ENCODE measurements at regions not wholly inside any gene's neighbourhood (a gene's known extent, or its start where the extent isn't known, plus 50 kb on each side); places are given as distances from the start of the nearest gene placed in this dataset.

GRCh38 chr2:120466704-120467054, 120.7 kb downstream of the INHBB start:
- Mint-ChIP-seq H3K4me3 (peak overlapping the region; percentile 33), H3K9me3 (no peaks in the 10 kb centered on the region), H3K4me1 (peaks cover 12% of the 10 kb centered on the region), H3K27me3 (ENCODE audit: insufficient read depth, low read depth, poor library complexity) (peaks cover 100% of the 10 kb centered on the region), H3K27ac (no peak overlapping the region), H3K36me3 (ENCODE audit: low read depth) (no peaks in the 10 kb centered on the region)
- ATAC-seq (no peak), DNase-seq (ENCODE audit: low spot score) (no peak)
- H3K36me3 ChIP-seq (ENCODE audit: insufficient read depth) = no peaks in the 10 kb centered on the region
- H3K27ac ChIP-seq (ENCODE audit: low read depth) = no peak overlapping the region
- TF ChIP-seq REST (IDR thresholded peaks at IDR 0.05; ENCODE audit: unreplicated experiment) (no peak), STAT1 (IDR thresholded peaks at IDR 0.05; ENCODE audit: unreplicated experiment) (no peak), ZNF331 (CRISPR knock-in tag; IDR thresholded peaks at IDR 0.05; ENCODE audit: low read depth) (no peak), ZNF114 (CRISPR knock-in tag; IDR thresholded peaks at IDR 0.05) (no peak), CREB1 (CRISPR knock-in tag; IDR thresholded peaks at IDR 0.05; ENCODE audit: low read depth) (no peak), POLR2AphosphoS5 (IDR thresholded peaks at IDR 0.05; ENCODE audit: low read depth) (no peak), JUNB (IDR thresholded peaks at IDR 0.05; ENCODE audit: unreplicated experiment) (no peak)
- 0 out of 2 replicates have a peak, but pooled peaks cover 3% of the 10 kb centered on the region for H3F3A ChIP-seq (replicated peaks; ENCODE audit: low read depth)
- no peaks in the 10 kb centered on the region for H3K79me2 ChIP-seq (replicated peaks; ENCODE audit: insufficient read depth)
- H3K9me2 ChIP-seq (ENCODE audit: insufficient read depth) = no peaks in the 10 kb centered on the region
- peaks cover 100% of the 10 kb centered on the region for H3K27me3 ChIP-seq (ENCODE audit: insufficient read depth)
- peak overlapping the region; percentile 77 for H3K4me2 ChIP-seq
- peak overlapping the region; percentile 52 for H3K4me3 ChIP-seq
- peaks cover 13% of the 10 kb centered on the region for H3K4me1 ChIP-seq (ENCODE audit: insufficient read depth)
- no peak overlapping the region for H2AFZ ChIP-seq
- H4K20me1 ChIP-seq (replicated peaks; ENCODE audit: insufficient read depth) = peaks cover 12% of the 10 kb centered on the region

- Histone ChIP-seq H3K27ac (ENCODE audit: low read depth) (no peak overlapping the region), H3F3A (replicated peaks; ENCODE audit: low read depth) (0 out of 2 replicates have a peak, but pooled peaks cover 3% of the 10 kb centered on the region), H3K4me2 (no peak overlapping the region), H3K79me2 (replicated peaks; ENCODE audit: insufficient read depth) (no peaks in the 10 kb centered on the region), H3K9me2 (ENCODE audit: insufficient read depth) (no peaks in the 10 kb centered on the region), H3K4me1 (ENCODE audit: insufficient read depth) (peaks cover 13% of the 10 kb centered on the region), H4K20me1 (replicated peaks; ENCODE audit: insufficient read depth) (peaks cover 12% of the 10 kb centered on the region), H3K4me3 (no peak overlapping the region), H2AFZ (no peak overlapping the region), H3K36me3 (ENCODE audit: insufficient read depth) (no peaks in the 10 kb centered on the region), H3K27me3 (ENCODE audit: insufficient read depth) (peaks cover 100% of the 10 kb centered on the region)
- Mint-ChIP-seq H3K4me1 (peaks cover 12% of the 10 kb centered on the region), H3K27ac (no peak overlapping the region), H3K9me3 (no peaks in the 10 kb centered on the region), H3K36me3 (ENCODE audit: low read depth) (no peaks in the 10 kb centered on the region), H3K4me3 (no peak overlapping the region), H3K27me3 (ENCODE audit: insufficient read depth, low read depth, poor library complexity) (peaks cover 93% of the 10 kb centered on the region)
- ATAC-seq (no peak), DNase-seq (ENCODE audit: low spot score) (no peak)
- no peak for TF ChIP-seq JUNB (IDR thresholded peaks at IDR 0.05; ENCODE audit: unreplicated experiment)
- no peak for TF ChIP-seq ZNF114 (CRISPR knock-in tag; IDR thresholded peaks at IDR 0.05)
- TF ChIP-seq POLR2AphosphoS5 (IDR thresholded peaks at IDR 0.05; ENCODE audit: low read depth) = no peak
- no peak for TF ChIP-seq ZNF331 (CRISPR knock-in tag; IDR thresholded peaks at IDR 0.05; ENCODE audit: low read depth)
- no peak for TF ChIP-seq NANOG (IDR thresholded peaks at IDR 0.05; ENCODE audit: borderline replicate concordance)
- TF ChIP-seq EZH2 (IDR thresholded peaks at IDR 0.05; ENCODE audit: low read depth, unreplicated experiment) = no peak
These were observed 122.2 kb downstream of the INHBB start for GRCh38 chr2:120468136-120468535.
